K562 (cell line): ENCODE measurements at regions not wholly inside any gene's neighbourhood (a gene's known extent, or its start where the extent isn't known, plus 50 kb on each side); places are given as distances from the start of the nearest gene placed in this dataset.

Source experiments
- TCF7L2 ChIP-seq: fragments of 150-350 bp; IDR thresholded peaks from 2 replicates; pipeline ENCODE4 v1.6.1; 2016; ENCODE audit warnings: low read depth, mild to moderate bottlenecking, low read length, moderate library complexity
- ZMIZ1 ChIP-seq, 2 experiments: fragments of 150-350 bp in 1 of 2; IDR thresholded peaks; 2 replicates each; pipeline ENCODE4 v1.6.1; 2012 to 2016; ENCODE audit warnings: low read depth in 2 of 2, low read length in 2 of 2, mild to moderate bottlenecking in 1 of 2, moderate library complexity in 1 of 2

GRCh38 chr20:37464611-37465010 is 56.4 kb upstream of the NNAT start (continued):
- TF ChIP-seq TCF7L2 (no peak), ZMIZ1 (IDR thresholded peaks at IDR 0.05; ENCODE audit: low read depth in 2 of 2, low read length in 2 of 2) (no peak)
